ENCODE measurements at regions not wholly inside any gene's neighbourhood (a gene's known extent, or its start where the extent isn't known, plus 50 kb on each side); places are given as distances from the start of the nearest gene placed in this dataset.

DNA sequence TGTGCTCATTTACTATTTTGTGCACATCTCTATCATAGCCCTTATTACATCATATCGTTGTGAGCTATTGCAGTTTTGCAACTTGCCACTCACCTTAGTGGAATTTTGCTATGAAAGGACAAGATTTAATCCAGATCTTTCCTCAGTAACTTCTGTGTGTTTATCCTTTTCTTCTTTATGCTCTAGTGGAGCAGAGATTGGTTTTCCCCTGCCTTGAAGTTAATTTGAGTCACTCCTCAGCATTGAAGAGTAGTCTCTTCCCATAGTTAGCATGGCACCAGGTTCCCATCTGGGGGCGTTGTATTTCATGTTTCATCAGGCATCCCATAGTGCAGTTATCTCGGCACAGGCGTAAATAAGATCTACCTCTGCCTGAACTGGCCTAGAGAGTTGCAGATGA is 510.4 kb downstream of the PSAT1 start:
- H3K4me3 ChIP-seq (ENCODE audit: insufficient read depth, low read depth, low read length, poor library complexity, severe bottlenecking), result no peak overlapping the region
- no peaks in the 10 kb centered on the region for H3K4me1 ChIP-seq (ENCODE audit: control insufficient read depth, insufficient read depth, low read length, poor library complexity, severe bottlenecking)
- no peaks in the 10 kb centered on the region for H3K27me3 ChIP-seq (replicated peaks; ENCODE audit: control insufficient read depth, insufficient read depth, low read length, poor library complexity, severe bottlenecking)
- H3K9me3 ChIP-seq (ENCODE audit: control insufficient read depth, low read length), result no peaks in the 10 kb centered on the region
- DNase-seq, result no peak
- no peak overlapping the region for H3K27ac ChIP-seq (ENCODE audit: insufficient read depth, low read length, poor library complexity, severe bottlenecking)
- H3K36me3 ChIP-seq (ENCODE audit: control insufficient read depth, insufficient read depth, low read length), result no peaks in the 10 kb centered on the region

DNA sequence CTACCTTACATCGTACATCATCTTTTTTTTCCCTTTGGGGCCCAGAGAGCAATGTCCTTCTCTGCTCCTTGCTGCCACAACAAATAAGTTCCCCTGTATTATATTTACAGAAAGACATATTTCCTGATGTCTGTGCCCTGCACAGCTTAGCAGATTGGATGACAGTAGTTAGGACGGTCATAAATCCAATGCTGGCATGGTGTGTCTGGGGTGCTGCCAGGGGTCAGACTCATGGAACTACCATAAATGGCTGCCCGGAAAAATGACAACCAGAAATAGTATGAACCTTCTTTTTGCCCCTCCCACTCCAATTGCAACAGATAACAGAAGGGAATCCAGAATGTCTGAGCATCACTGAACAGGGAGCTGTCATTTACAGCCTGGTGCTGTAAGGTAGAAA is 511.1 kb downstream of the PSAT1 start:
- no peak overlapping the region for H3K27ac ChIP-seq (ENCODE audit: insufficient read depth, low read length, poor library complexity, severe bottlenecking)
- no peaks in the 10 kb centered on the region for H3K4me1 ChIP-seq (ENCODE audit: control insufficient read depth, insufficient read depth, low read length, poor library complexity, severe bottlenecking)
- H3K27me3 ChIP-seq (replicated peaks; ENCODE audit: control insufficient read depth, insufficient read depth, low read length, poor library complexity, severe bottlenecking), result no peaks in the 10 kb centered on the region
- no peak overlapping the region for H3K4me3 ChIP-seq (ENCODE audit: insufficient read depth, low read depth, low read length, poor library complexity, severe bottlenecking)
- no peaks in the 10 kb centered on the region for H3K36me3 ChIP-seq (ENCODE audit: control insufficient read depth, insufficient read depth, low read length)
- no peaks in the 10 kb centered on the region for H3K9me3 ChIP-seq (ENCODE audit: control insufficient read depth, low read length)
- no peak for DNase-seq

DNA sequence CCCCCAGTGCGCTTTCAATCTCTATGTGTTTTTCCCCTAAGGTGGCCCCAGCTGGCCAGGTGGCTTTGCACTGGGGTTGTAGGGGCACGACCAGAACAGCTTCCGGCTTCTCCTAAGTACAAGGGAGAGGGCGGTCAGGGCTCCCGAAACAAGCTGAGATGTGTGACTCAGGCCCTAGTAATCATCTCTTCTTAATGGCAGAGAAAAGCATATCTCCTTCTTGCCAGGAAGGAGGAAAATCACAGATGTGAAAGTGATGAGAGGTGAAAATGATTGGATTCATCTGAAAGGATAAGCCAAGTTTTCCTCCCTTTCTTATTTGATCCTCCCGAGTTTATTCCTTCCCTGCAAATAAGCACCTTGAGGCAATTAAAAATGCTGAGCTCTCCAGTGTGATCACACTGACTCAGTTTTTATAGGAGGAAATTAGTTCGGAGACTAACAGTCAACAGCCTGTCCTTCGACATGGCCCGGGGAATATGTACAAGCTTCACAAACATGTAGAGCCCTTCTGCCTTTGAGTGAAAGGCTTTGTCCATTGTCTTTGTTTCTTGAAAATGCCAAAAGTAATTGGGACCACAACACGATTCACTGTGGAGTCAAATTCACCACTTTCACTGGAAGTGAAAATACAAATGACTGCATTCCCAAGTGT is 514.8 kb downstream of the PSAT1 start:
- no peaks in the 10 kb centered on the region for H3K36me3 ChIP-seq (ENCODE audit: control insufficient read depth, insufficient read depth, low read length)
- H3K27me3 ChIP-seq (replicated peaks; ENCODE audit: control insufficient read depth, insufficient read depth, low read length, poor library complexity, severe bottlenecking), result no peaks in the 10 kb centered on the region
- H3K4me1 ChIP-seq (ENCODE audit: control insufficient read depth, insufficient read depth, low read length, poor library complexity, severe bottlenecking), result no peaks in the 10 kb centered on the region
- H3K9me3 ChIP-seq (ENCODE audit: control insufficient read depth, low read length), result no peaks in the 10 kb centered on the region
- H3K27ac ChIP-seq (ENCODE audit: insufficient read depth, low read length, poor library complexity, severe bottlenecking), result no peak overlapping the region
- DNase-seq, result no peak
- H3K4me3 ChIP-seq (ENCODE audit: insufficient read depth, low read depth, low read length, poor library complexity, severe bottlenecking), result no peak overlapping the region

DNA sequence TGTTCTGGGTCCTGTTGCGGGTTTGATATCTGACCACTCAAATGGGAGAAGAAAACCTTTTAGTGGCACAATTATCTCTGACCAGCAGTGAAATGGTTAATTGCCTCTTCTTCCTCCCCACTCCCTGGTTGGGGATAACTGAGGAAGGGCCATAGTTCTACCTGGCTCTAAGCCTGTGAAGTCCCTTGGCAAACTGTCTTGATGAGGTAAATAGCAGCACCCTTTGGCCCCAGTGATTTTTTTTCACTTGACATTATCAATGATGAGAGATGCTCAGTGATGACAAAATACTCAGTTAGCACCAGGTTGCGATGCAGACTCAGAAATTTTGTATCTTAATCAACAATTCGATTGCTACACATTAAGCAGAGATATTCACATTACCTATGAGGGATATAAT is 515.7 kb downstream of the PSAT1 start:
- DNase-seq, result no peak
- Histone ChIP-seq H3K27me3 (replicated peaks; ENCODE audit: control insufficient read depth, insufficient read depth, low read length, poor library complexity, severe bottlenecking) (no peaks in the 10 kb centered on the region), H3K4me1 (ENCODE audit: control insufficient read depth, insufficient read depth, low read length, poor library complexity, severe bottlenecking) (no peaks in the 10 kb centered on the region), H3K9me3 (ENCODE audit: control insufficient read depth, low read length) (no peaks in the 10 kb centered on the region), H3K4me3 (ENCODE audit: insufficient read depth, low read depth, low read length, poor library complexity, severe bottlenecking) (no peak overlapping the region), H3K36me3 (ENCODE audit: control insufficient read depth, insufficient read depth, low read length) (no peaks in the 10 kb centered on the region), H3K27ac (ENCODE audit: insufficient read depth, low read length, poor library complexity, severe bottlenecking) (no peak overlapping the region)

DNA sequence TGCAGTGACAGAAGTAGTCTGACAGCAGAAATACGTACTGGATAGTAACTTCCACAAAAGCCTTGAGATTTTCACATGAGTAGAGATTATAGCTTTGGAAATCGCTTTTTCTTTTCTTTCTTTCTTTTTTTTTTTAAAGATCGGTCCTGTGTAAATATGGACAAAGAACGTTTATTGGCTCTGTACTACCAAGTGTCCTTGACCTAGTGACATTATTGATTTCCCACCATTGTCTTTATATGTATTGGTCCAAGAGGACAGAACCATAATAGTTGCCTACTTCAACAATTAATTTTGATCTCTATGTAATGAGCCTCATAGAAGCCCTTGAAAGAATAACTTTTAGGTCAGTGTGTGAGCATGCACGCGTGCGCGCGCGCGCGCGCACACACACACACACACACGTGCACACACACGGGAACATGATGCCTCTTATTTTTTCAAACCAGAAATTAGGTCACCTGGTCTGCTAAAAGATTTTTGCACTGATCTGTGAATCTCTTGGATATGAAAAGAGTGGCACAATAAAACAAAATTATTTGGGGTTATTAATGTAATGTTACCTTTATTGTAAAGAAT is 516.8 kb downstream of the PSAT1 start:
- Histone ChIP-seq H3K27me3 (replicated peaks; ENCODE audit: control insufficient read depth, insufficient read depth, low read length, poor library complexity, severe bottlenecking) (no peaks in the 10 kb centered on the region), H3K4me1 (ENCODE audit: control insufficient read depth, insufficient read depth, low read length, poor library complexity, severe bottlenecking) (no peaks in the 10 kb centered on the region), H3K4me3 (ENCODE audit: insufficient read depth, low read depth, low read length, poor library complexity, severe bottlenecking) (no peak overlapping the region), H3K36me3 (ENCODE audit: control insufficient read depth, insufficient read depth, low read length) (no peaks in the 10 kb centered on the region), H3K9me3 (ENCODE audit: control insufficient read depth, low read length) (no peaks in the 10 kb centered on the region), H3K27ac (ENCODE audit: insufficient read depth, low read length, poor library complexity, severe bottlenecking) (no peak overlapping the region)
- no peak for DNase-seq

GRCh38 chr9:78821126-78821822 is 524.3 kb downstream of the PSAT1 start:
- Histone ChIP-seq H3K4me3 (ENCODE audit: insufficient read depth, low read depth, low read length, poor library complexity, severe bottlenecking) (no peak overlapping the region), H3K9me3 (ENCODE audit: control insufficient read depth, low read length) (no peaks in the 10 kb centered on the region), H3K4me1 (ENCODE audit: control insufficient read depth, insufficient read depth, low read length, poor library complexity, severe bottlenecking) (no peaks in the 10 kb centered on the region), H3K36me3 (ENCODE audit: control insufficient read depth, insufficient read depth, low read length) (no peaks in the 10 kb centered on the region), H3K27me3 (replicated peaks; ENCODE audit: control insufficient read depth, insufficient read depth, low read length, poor library complexity, severe bottlenecking) (no peaks in the 10 kb centered on the region), H3K27ac (ENCODE audit: insufficient read depth, low read length, poor library complexity, severe bottlenecking) (no peak overlapping the region)
- no peak for DNase-seq

- no peak for DNase-seq
- Histone ChIP-seq H3K27ac (ENCODE audit: insufficient read depth, low read length, poor library complexity, severe bottlenecking) (no peak overlapping the region), H3K4me1 (ENCODE audit: control insufficient read depth, insufficient read depth, low read length, poor library complexity, severe bottlenecking) (no peaks in the 10 kb centered on the region), H3K4me3 (ENCODE audit: insufficient read depth, low read depth, low read length, poor library complexity, severe bottlenecking) (no peak overlapping the region), H3K9me3 (ENCODE audit: control insufficient read depth, low read length) (no peaks in the 10 kb centered on the region), H3K36me3 (ENCODE audit: control insufficient read depth, insufficient read depth, low read length) (no peaks in the 10 kb centered on the region), H3K27me3 (replicated peaks; ENCODE audit: control insufficient read depth, insufficient read depth, low read length, poor library complexity, severe bottlenecking) (no peaks in the 10 kb centered on the region)
Observed at GRCh38 chr9:78826527-78826926, 529.6 kb downstream of the PSAT1 start.

DNA sequence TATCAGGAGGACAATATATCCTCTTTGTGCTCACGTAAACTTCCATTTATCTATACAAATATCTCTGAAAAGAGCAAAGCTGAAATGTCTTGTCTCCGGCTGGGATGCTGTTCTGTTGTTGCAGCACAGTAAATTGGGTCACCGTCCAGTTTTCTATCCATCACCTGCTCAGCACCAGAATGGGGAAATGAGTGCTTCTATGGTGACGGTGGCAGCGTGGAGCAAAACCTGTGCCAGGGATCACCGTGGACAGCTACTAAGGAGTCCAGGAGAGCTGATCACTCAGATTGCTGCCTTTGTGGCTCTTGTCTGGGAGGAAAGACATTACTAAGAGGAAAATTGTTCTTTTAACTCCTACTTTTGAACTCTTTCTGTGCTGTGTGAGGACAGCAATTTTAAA is 531.6 kb downstream of the PSAT1 start:
- Histone ChIP-seq H3K27me3 (replicated peaks; ENCODE audit: control insufficient read depth, insufficient read depth, low read length, poor library complexity, severe bottlenecking) (no peaks in the 10 kb centered on the region), H3K4me1 (ENCODE audit: control insufficient read depth, insufficient read depth, low read length, poor library complexity, severe bottlenecking) (no peaks in the 10 kb centered on the region), H3K36me3 (ENCODE audit: control insufficient read depth, insufficient read depth, low read length) (no peaks in the 10 kb centered on the region), H3K4me3 (ENCODE audit: insufficient read depth, low read depth, low read length, poor library complexity, severe bottlenecking) (no peak overlapping the region), H3K27ac (ENCODE audit: insufficient read depth, low read length, poor library complexity, severe bottlenecking) (no peak overlapping the region), H3K9me3 (ENCODE audit: control insufficient read depth, low read length) (no peaks in the 10 kb centered on the region)
- no peak for DNase-seq

DNA sequence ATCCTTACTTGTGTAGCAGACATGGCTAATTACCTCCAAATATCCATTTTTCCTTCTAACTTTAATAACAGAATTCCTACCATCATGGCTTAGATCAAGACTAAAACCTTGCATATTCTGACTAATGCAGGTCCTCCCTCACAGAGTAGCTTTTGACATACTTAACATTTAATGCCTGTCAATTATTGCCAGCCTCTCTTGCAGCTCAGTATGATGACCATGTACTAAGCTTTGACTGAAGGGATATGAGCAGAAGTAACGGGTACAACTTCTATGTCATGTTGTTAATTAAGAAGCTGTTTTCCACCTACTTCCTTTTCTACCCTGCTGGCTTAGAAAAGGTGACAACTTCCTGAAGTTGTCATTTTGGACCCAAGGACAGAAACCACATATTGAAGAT is 533.4 kb downstream of the PSAT1 start:
- Histone ChIP-seq H3K36me3 (ENCODE audit: control insufficient read depth, insufficient read depth, low read length) (no peaks in the 10 kb centered on the region), H3K27ac (ENCODE audit: insufficient read depth, low read length, poor library complexity, severe bottlenecking) (no peak overlapping the region), H3K27me3 (replicated peaks; ENCODE audit: control insufficient read depth, insufficient read depth, low read length, poor library complexity, severe bottlenecking) (no peaks in the 10 kb centered on the region), H3K4me3 (ENCODE audit: insufficient read depth, low read depth, low read length, poor library complexity, severe bottlenecking) (no peak overlapping the region), H3K4me1 (ENCODE audit: control insufficient read depth, insufficient read depth, low read length, poor library complexity, severe bottlenecking) (no peaks in the 10 kb centered on the region), H3K9me3 (ENCODE audit: control insufficient read depth, low read length) (no peaks in the 10 kb centered on the region)
- no peak for DNase-seq

GRCh38 chr9:78831726-78832125 is 534.8 kb downstream of the PSAT1 start:
- no peak for DNase-seq
- no peaks in the 10 kb centered on the region for H3K9me3 ChIP-seq (ENCODE audit: control insufficient read depth, low read length)
- no peaks in the 10 kb centered on the region for H3K4me1 ChIP-seq (ENCODE audit: control insufficient read depth, insufficient read depth, low read length, poor library complexity, severe bottlenecking)
- H3K36me3 ChIP-seq (ENCODE audit: control insufficient read depth, insufficient read depth, low read length), result no peaks in the 10 kb centered on the region
- no peaks in the 10 kb centered on the region for H3K27me3 ChIP-seq (replicated peaks; ENCODE audit: control insufficient read depth, insufficient read depth, low read length, poor library complexity, severe bottlenecking)
- no peak overlapping the region for H3K4me3 ChIP-seq (ENCODE audit: insufficient read depth, low read depth, low read length, poor library complexity, severe bottlenecking)
- no peak overlapping the region for H3K27ac ChIP-seq (ENCODE audit: insufficient read depth, low read length, poor library complexity, severe bottlenecking)
